K562 (cell line): ENCODE measurements at regions not wholly inside any gene's neighbourhood (a gene's known extent, or its start where the extent isn't known, plus 50 kb on each side); places are given as distances from the start of the nearest gene placed in this dataset.
"Not testable (repeated sequence)": the region's sequence is repeated elsewhere in the genome, so short reads cannot be mapped to it uniquely, and the experiment has no call there.

Experiments
- ATAC-seq: fragments of 200-7000 bp; cut with Tn5 transposase; 3 replicates; pipeline ENCODE4 v1.9.1; 2020; ENCODE audit warnings: moderate library complexity
- BruUV-seq: library from RNA; stranded (reverse); fragments of 400-500 nt; replicated peaks from 2 replicates; lab custom pipeline; 2021; lab: Mats Ljungman, UMichigan
- CTCF ChIA-PET: fragments of 300-600 bp; formaldehyde crosslinking; extraction: SDS; loops from one replicate; lab custom pipeline; 2021; ENCODE audit warnings: low intra/inter-chr PET ratio; lab: Yijun Ruan, JAX
- POLR2A ChIA-PET: fragments of 300-600, 350-650 bp; sonication (Branson Sonifier 250); formaldehyde crosslinking; extraction: SDS; loops from one replicate; lab custom pipeline; 2021; ENCODE audit warnings: antibody characterized with exemption, inconsistent platforms; lab: Yijun Ruan, JAX
- DNase-seq, 4 experiments: peaks; one replicate each; pipeline versions ENCODE4 v3.0.0 to v3.0.0-alpha.2; 2011 to 2018; ENCODE audit warnings: low spot score in 3 of 4, mixed read lengths in 3 of 4; ENCODE audit errors: extremely low read depth in 1 of 4
- FAIRE-seq: peaks from 2 replicates; lab custom pipeline; 2011; peaks lifted over from hg19 to GRCh38; lab: Jason Lieb, UNC
- H2AFZ ChIP-seq: 2 replicates; pipeline ENCODE4 v1.6.0; 2011; ENCODE audit warnings: low read depth, low read length, control low read depth, inconsistent platforms
- H3K27ac ChIP-seq: fragments of 200-600 bp; 3 replicates; pipeline ENCODE4 v1.8.0; 2011; ENCODE audit warnings: low read depth, mild to moderate bottlenecking, control low read depth, inconsistent platforms, low read length, moderate library complexity, mixed read lengths; ENCODE audit errors: extremely low read depth
- H3K27me3 ChIP-seq, 2 experiments: fragments of 300-600 bp in 1 of 2; 2 replicates in 1 of 2; 3 replicates in 1 of 2; pipeline versions ENCODE4 v1.6.0 to v1.8.0; 2011; ENCODE audit warnings: inconsistent platforms in 2 of 2, low read length in 2 of 2, mild to moderate bottlenecking in 1 of 2, mixed read lengths in 1 of 2, moderate library complexity in 1 of 2; ENCODE audit not compliant: control insufficient read depth in 2 of 2, insufficient read depth in 2 of 2
- H3K36me3 ChIP-seq: fragments of 300-600 bp; 3 replicates; pipeline ENCODE4 v1.8.0; 2011; ENCODE audit warnings: mild to moderate bottlenecking, low read length, inconsistent platforms; ENCODE audit not compliant: control insufficient read depth, insufficient read depth
- H3K4me1 ChIP-seq, 2 experiments: fragments of 200-600 bp in 1 of 2; replicated peaks in 1 of 2; 2 replicates in 1 of 2; 3 replicates in 1 of 2; pipeline versions ENCODE4 v1.5.1 to v1.8.0; 2011; ENCODE audit warnings: inconsistent platforms in 2 of 2, low read length in 2 of 2, mild to moderate bottlenecking in 1 of 2, mixed read lengths in 1 of 2, moderate library complexity in 1 of 2; ENCODE audit not compliant: control insufficient read depth in 2 of 2, insufficient read depth in 2 of 2
- H3K4me2 ChIP-seq: 2 replicates; pipeline ENCODE4 v1.6.1; 2011; ENCODE audit warnings: low read length, control low read depth, inconsistent platforms, mixed read lengths; ENCODE audit not compliant: insufficient read depth
- H3K4me3 ChIP-seq: fragments of 200-600 bp; sonication (generic), shearing (Covaris generic); 2 replicates; pipeline ENCODE4 v1.5.1; 2016; ENCODE audit warnings: control low read depth, inconsistent platforms
- H3K79me2 ChIP-seq: fragments of 200-600 bp; 3 replicates; pipeline ENCODE4 v1.8.0; 2011; ENCODE audit warnings: low read length, inconsistent platforms; ENCODE audit not compliant: control insufficient read depth, insufficient read depth
- H3K9ac ChIP-seq, 2 experiments: 2 replicates each; pipeline versions ENCODE4 v1.6.0 to v1.6.1; 2011; ENCODE audit warnings: low read depth in 2 of 2, low read length in 2 of 2, control low read depth in 1 of 2, inconsistent platforms in 1 of 2, mild to moderate bottlenecking in 1 of 2, mixed read lengths in 1 of 2; ENCODE audit not compliant: insufficient read depth in 1 of 2
- H3K9me1 ChIP-seq: one replicate; pipeline ENCODE4 v1.6.0; 2011; ENCODE audit warnings: inconsistent platforms, mild to moderate bottlenecking, low read length, moderate library complexity; ENCODE audit not compliant: control insufficient read depth, insufficient read depth
- H3K9me3 ChIP-seq: replicated peaks from 2 replicates; pipeline ENCODE4 v1.5.1; 2011; ENCODE audit warnings: low read depth, low read length, inconsistent platforms; ENCODE audit not compliant: control insufficient read depth, insufficient read depth
- H4K20me1 ChIP-seq: replicated peaks from 2 replicates; pipeline ENCODE4 v1.6.1; 2011; ENCODE audit warnings: low read length, inconsistent platforms, mixed read lengths; ENCODE audit not compliant: control insufficient read depth, insufficient read depth
- CXXC5 ChIP-seq: fragments of 250-450 bp; sonication (Bioruptor Pico); IDR thresholded peaks from 2 replicates; pipeline ENCODE4 v1.8.0; 2022; ENCODE audit warnings: inconsistent platforms, mild to moderate bottlenecking, moderate library complexity
- E2F3 ChIP-seq: fragments of 250-450 bp; sonication (Bioruptor Pico); IDR thresholded peaks from 2 replicates; pipeline ENCODE4 v1.4.0; 2020; ENCODE audit warnings: mild to moderate bottlenecking
- MTA1 ChIP-seq: fragments of 450-650 bp; IDR thresholded peaks from 2 replicates; pipeline ENCODE4 v1.6.1; 2017; ENCODE audit warnings: borderline replicate concordance
- SIRT6 ChIP-seq: IDR thresholded peaks from one replicate; pipeline ENCODE4 v1.6.1; 2012; ENCODE audit warnings: low read depth, mild to moderate bottlenecking, control low read depth, inconsistent platforms, low read length, moderate library complexity
- SMARCA4 ChIP-seq: fragments of 450-650 bp; IDR thresholded peaks from 2 replicates; pipeline ENCODE4 v1.6.1; 2016
- ZNF354B ChIP-seq: fragments of 250-450 bp; sonication (Bioruptor Pico); IDR thresholded peaks from 2 replicates; pipeline ENCODE4 v1.4.0; 2020
- ZNF507 ChIP-seq: conservative IDR thresholded peaks from 2 replicates; pipeline ENCODE4 v1.6.1; 2017; ENCODE audit warnings: missing genetic modification characterization, missing compliant biosample characterization
- WGBS: fragments of 100-300 bp; shearing (Covaris generic); methylation state at CpG from one replicate; pipeline ENCODE4 v1.1.6; 2016; ENCODE audit warnings: low coverage, mixed read lengths; ENCODE audit not compliant: insufficient coverage; ENCODE audit errors: missing lambda C conversion rate; 5-methylcytosine and 5-hydroxymethylcytosine counted together
- in situ Hi-C: fragments of 300-500 bp; cut with MboI; formaldehyde crosslinking; loops from 4 replicates; pipeline ENCODE4 v1.15.0; 2018; ENCODE audit warnings: inconsistent platforms, mixed read lengths
- intact Hi-C: fragments of 100-400 bp; cut with micrococcal nuclease; formaldehyde crosslinking; loops from 2 replicates; pipeline ENCODE4 v1.14.2; 2022

- TF ChIP-seq CXXC5 (CRISPR knock-in tag) (peak; percentile 17; the same call in 1 of the 2 replicates), SMARCA4 (no peak), SIRT6 (no peak), MTA1 (peak; percentile 64; the same call in 1 of the 2 replicates), E2F3 (no peak)
Measured at GRCh38 chr7:88565401-88565800, 194.1 kb upstream of the ZNF804B start (continued).

GRCh38 chr7:88556441-88556840 is 203.1 kb upstream of the ZNF804B start:
- in situ Hi-C loops, intact Hi-C loops, H3K4me2 ChIP-seq, BruUV-seq, H3K27ac ChIP-seq, H3K27me3 ChIP-seq, H3K4me1 ChIP-seq, H3K4me3 ChIP-seq, H3K9me3 ChIP-seq, H3K36me3 ChIP-seq, H2AFZ ChIP-seq, H3K9ac ChIP-seq, H3K9me1 ChIP-seq, DNase-seq, H4K20me1 ChIP-seq, FAIRE-seq, ATAC-seq, POLR2A ChIA-PET, CTCF ChIA-PET, H3K79me2 ChIP-seq: not testable (repeated sequence)
- 48% methylated on average over 8 of the region's 17 CpGs for WGBS

- peak; percentile 63; the same call in 1 of the 2 replicates for TF ChIP-seq ZNF354B (CRISPR knock-in tag)
- TF ChIP-seq ZNF507 (tag), result peak; percentile 91
- H3K4me1 ChIP-seq, intact Hi-C loops, H3K9ac ChIP-seq, H3K27me3 ChIP-seq, H3K4me2 ChIP-seq, H3K79me2 ChIP-seq, ATAC-seq, POLR2A ChIA-PET, H4K20me1 ChIP-seq, H3K9me1 ChIP-seq, in situ Hi-C loops, H3K27ac ChIP-seq, DNase-seq, H3K9me3 ChIP-seq, CTCF ChIA-PET, H2AFZ ChIP-seq, H3K4me3 ChIP-seq, BruUV-seq, FAIRE-seq, H3K36me3 ChIP-seq: not testable (repeated sequence)
- WGBS, result 10% methylated on average over 3 of the region's 4 CpGs
Measured at GRCh38 chr7:88554847-88555246, 204.7 kb upstream of the ZNF804B start.
